Left ventricle myocardium inferior (tissue), 1 donor: ENCODE measurements at regions not wholly inside any gene's neighbourhood (a gene's known extent, or its start where the extent isn't known, plus 50 kb on each side); places are given as distances from the start of the nearest gene placed in this dataset.

Experiments
- DNase-seq: peaks from one replicate; pipeline ENCODE4 v3.0.0-alpha.2; 2020
- H3K27ac ChIP-seq: fragments of 200-600 bp; replicated peaks from 2 replicates; pipeline ENCODE4 v1.8.0; 2021
- H3K27me3 ChIP-seq: fragments of 200-600 bp; 2 replicates; pipeline ENCODE4 v1.8.0; 2021; ENCODE audit warnings: low read depth
- H3K36me3 ChIP-seq: fragments of 200-600 bp; 2 replicates; pipeline ENCODE4 v1.8.0; 2021
- H3K4me1 ChIP-seq: fragments of 200-600 bp; 2 replicates; pipeline ENCODE4 v1.8.0; 2021
- H3K4me3 ChIP-seq: fragments of 200-600 bp; 2 replicates; pipeline ENCODE4 v1.8.0; 2021; ENCODE audit warnings: mild to moderate bottlenecking, moderate library complexity
- H3K9me3 ChIP-seq: fragments of 200-600 bp; replicated peaks from 2 replicates; pipeline ENCODE4 v1.8.0; 2021
- CTCF ChIP-seq: fragments of 200-600 bp; IDR thresholded peaks from 2 replicates; pipeline ENCODE4 v1.8.0; 2021; ENCODE audit warnings: antibody characterized with exemption, mild to moderate bottlenecking, borderline replicate concordance
- intact Hi-C: fragments of 100-400 bp; cut with micrococcal nuclease; formaldehyde crosslinking; loops from one replicate; pipeline ENCODE4 v1.11.0; 2022
- donor health status: DM: no; HTN: yes; CAD: no; lungs with severe emphysema.

- Histone ChIP-seq H3K27ac (no peak overlapping the region), H3K4me1 (no peaks in the 10 kb centered on the region), H3K36me3 (no peaks in the 10 kb centered on the region), H3K9me3 (no peaks in the 10 kb centered on the region), H3K27me3 (no peaks in the 10 kb centered on the region), H3K4me3 (no peak overlapping the region)
- intact Hi-C loops, result no loop called here
- TF ChIP-seq CTCF, result no peak
- DNase-seq, result no peak
Observed at GRCh38 chr4:14897217-14897616, 105.1 kb upstream of the CPEB2 start.

GRCh38 chr4:14898989-14899388 is 103.3 kb upstream of the CPEB2 start:
- no peak for TF ChIP-seq CTCF
- no peak overlapping the region for H3K4me3 ChIP-seq
- H3K9me3 ChIP-seq, result no peaks in the 10 kb centered on the region
- no peaks in the 10 kb centered on the region for H3K36me3 ChIP-seq
- intact Hi-C loops, result no loop called here
- H3K4me1 ChIP-seq, result no peaks in the 10 kb centered on the region
- DNase-seq, result no peak
- no peaks in the 10 kb centered on the region for H3K27me3 ChIP-seq
- H3K27ac ChIP-seq, result no peak overlapping the region

GRCh38 chr4:14902342-14902741 is 99.9 kb upstream of the CPEB2 start:
- no peaks in the 10 kb centered on the region for H3K36me3 ChIP-seq
- intact Hi-C loops, result no loop called here
- H3K27ac ChIP-seq, result no peak overlapping the region
- H3K4me1 ChIP-seq, result no peaks in the 10 kb centered on the region
- no peak for TF ChIP-seq CTCF
- H3K27me3 ChIP-seq, result no peaks in the 10 kb centered on the region
- DNase-seq, result no peak
- no peak overlapping the region for H3K4me3 ChIP-seq
- H3K9me3 ChIP-seq, result no peaks in the 10 kb centered on the region

GRCh38 chr4:14903321-14903720 is 99.0 kb upstream of the CPEB2 start:
- Histone ChIP-seq H3K4me3 (no peak overlapping the region), H3K36me3 (no peaks in the 10 kb centered on the region), H3K27ac (no peak overlapping the region), H3K4me1 (no peaks in the 10 kb centered on the region), H3K27me3 (no peaks in the 10 kb centered on the region), H3K9me3 (no peaks in the 10 kb centered on the region)
- intact Hi-C loops, result no loop called here
- DNase-seq, result no peak
- no peak for TF ChIP-seq CTCF

- DNase-seq, result no peak
- Histone ChIP-seq H3K36me3 (no peaks in the 10 kb centered on the region), H3K9me3 (no peaks in the 10 kb centered on the region), H3K27me3 (no peaks in the 10 kb centered on the region), H3K4me1 (peaks cover 4% of the 10 kb centered on the region), H3K27ac (no peak overlapping the region), H3K4me3 (no peak overlapping the region)
- no peak for TF ChIP-seq CTCF
- intact Hi-C loops, result no loop called here
Observed at GRCh38 chr4:14906805-14907204, 95.5 kb upstream of the CPEB2 start.

DNA sequence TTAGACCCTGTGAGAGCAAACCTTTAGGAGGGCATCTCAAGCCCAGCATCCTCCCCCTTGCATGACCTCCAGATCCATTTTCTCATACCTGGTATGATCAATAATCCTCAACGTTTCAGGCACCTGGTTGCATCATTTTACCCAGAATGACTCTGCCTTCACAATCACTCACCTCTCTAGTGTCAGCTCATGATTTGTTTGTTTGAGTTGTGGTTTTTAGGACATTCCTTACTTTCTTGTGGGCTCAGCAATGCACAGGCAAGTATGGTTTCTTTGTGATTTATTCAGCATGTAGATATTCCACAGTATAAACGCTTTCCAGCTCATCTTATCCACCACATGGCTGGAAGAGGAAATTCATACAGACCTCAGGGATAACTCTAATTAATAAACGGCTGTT is 93.6 kb upstream of the CPEB2 start:
- no peak for TF ChIP-seq CTCF
- no peak overlapping the region for H3K27ac ChIP-seq
- no peaks in the 10 kb centered on the region for H3K27me3 ChIP-seq
- no peaks in the 10 kb centered on the region for H3K9me3 ChIP-seq
- H3K36me3 ChIP-seq, result no peaks in the 10 kb centered on the region
- DNase-seq, result no peak
- H3K4me1 ChIP-seq, result peaks cover 4% of the 10 kb centered on the region
- no peak overlapping the region for H3K4me3 ChIP-seq
- intact Hi-C loops, result no loop called here
